Mesothelial cell of epicardium (in vitro differentiated cells): ENCODE measurements at regions not wholly inside any gene's neighbourhood (a gene's known extent, or its start where the extent isn't known, plus 50 kb on each side); places are given as distances from the start of the nearest gene placed in this dataset.

Experiments used
- DNase-seq, 2 experiments: peaks; one replicate each; pipeline ENCODE4 v3.0.0; 2021; ENCODE audit warnings: low spot score in 2 of 2; ENCODE audit not compliant: unreplicated experiment in 2 of 2
- H3K27ac Mint-ChIP-seq: 2 replicates; pipeline ENCODE4 v1.8.0; 2021; ENCODE audit warnings: mixed read lengths
- H3K27me3 Mint-ChIP-seq: 2 replicates; pipeline ENCODE4 v1.8.0; 2021; ENCODE audit warnings: low read depth, mixed read lengths
- H3K36me3 Mint-ChIP-seq: 2 replicates; pipeline ENCODE4 v1.8.0; 2021; ENCODE audit warnings: mixed read lengths
- H3K4me1 Mint-ChIP-seq: 2 replicates; pipeline ENCODE4 v1.8.0; 2021; ENCODE audit warnings: mixed read lengths
- H3K4me3 Mint-ChIP-seq: 2 replicates; pipeline ENCODE4 v1.8.0; 2021; ENCODE audit warnings: mild to moderate bottlenecking, moderate library complexity, mixed read lengths
- H3K9me3 Mint-ChIP-seq: 2 replicates; pipeline ENCODE4 v1.8.0; 2021; ENCODE audit warnings: mixed read lengths
- CTCF ChIP-seq: fragments of 200-600 bp; sonication (generic); IDR thresholded peaks from one replicate; pipeline ENCODE4 v1.5.0; 2021; ENCODE audit warnings: antibody characterized with exemption; ENCODE audit not compliant: unreplicated experiment

DNA sequence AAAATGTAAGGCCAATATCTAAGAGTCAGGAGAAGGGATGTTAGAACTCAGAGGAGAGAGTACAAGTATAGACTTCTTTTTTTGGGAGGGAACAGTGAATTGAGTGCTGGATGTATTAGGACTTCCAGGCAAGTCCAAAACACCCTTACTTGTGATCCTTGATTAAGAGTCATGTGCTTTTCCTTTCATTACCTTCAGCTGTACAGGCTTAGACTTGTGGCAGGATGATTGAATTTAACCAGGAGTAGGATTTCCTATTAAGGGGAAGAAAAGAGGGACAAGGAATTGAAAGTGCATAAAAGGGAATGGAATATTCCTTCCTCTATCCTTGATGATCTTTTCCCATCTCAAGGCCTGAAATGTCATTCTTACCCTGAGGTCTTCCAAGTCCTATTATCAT, 606.7 kb downstream of the STIM2 start:
- no peak for DNase-seq
- no peak overlapping the region for H3K27ac Mint-ChIP-seq
- TF ChIP-seq CTCF, result no peak
- H3K9me3 Mint-ChIP-seq, result no peaks in the 10 kb centered on the region
- no peak overlapping the region for H3K4me3 Mint-ChIP-seq
- no peaks in the 10 kb centered on the region for H3K4me1 Mint-ChIP-seq
- H3K27me3 Mint-ChIP-seq, result no peaks in the 10 kb centered on the region
- no peaks in the 10 kb centered on the region for H3K36me3 Mint-ChIP-seq

- Mint-ChIP-seq H3K36me3 (no peaks in the 10 kb centered on the region), H3K4me3 (no peak overlapping the region), H3K9me3 (no peaks in the 10 kb centered on the region), H3K27ac (no peak overlapping the region), H3K27me3 (no peaks in the 10 kb centered on the region), H3K4me1 (no peaks in the 10 kb centered on the region)
- TF ChIP-seq CTCF, result no peak
- DNase-seq, result no peak
Observed at GRCh38 chr4:27472364-27472763, 611.7 kb downstream of the STIM2 start.

DNA sequence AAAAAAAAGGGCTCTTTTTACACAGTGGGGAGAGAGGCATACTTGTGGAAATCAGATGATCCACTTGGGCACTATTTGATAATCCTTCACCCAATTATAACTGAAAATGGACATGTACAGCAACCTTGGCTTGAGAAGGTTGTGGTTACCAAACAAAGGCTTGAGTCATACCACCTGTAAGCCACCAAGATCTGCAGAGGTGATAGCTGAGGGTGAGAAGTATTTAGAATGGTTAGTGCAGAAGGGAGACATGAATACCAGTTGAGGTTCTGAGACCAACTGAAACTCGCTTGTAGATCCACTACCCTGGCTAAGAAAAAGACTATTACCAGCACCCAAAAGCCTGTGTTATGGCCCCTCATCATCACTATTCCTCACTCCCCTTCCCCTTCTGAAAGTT, 614.0 kb downstream of the STIM2 start:
- no peaks in the 10 kb centered on the region for H3K27me3 Mint-ChIP-seq
- no peaks in the 10 kb centered on the region for H3K4me1 Mint-ChIP-seq
- DNase-seq, result no peak
- no peaks in the 10 kb centered on the region for H3K36me3 Mint-ChIP-seq
- no peaks in the 10 kb centered on the region for H3K9me3 Mint-ChIP-seq
- no peak overlapping the region for H3K4me3 Mint-ChIP-seq
- no peak overlapping the region for H3K27ac Mint-ChIP-seq
- TF ChIP-seq CTCF, result no peak

GRCh38 chr4:27484216-27484615, 623.6 kb downstream of the STIM2 start:
- no peak for DNase-seq
- H3K36me3 Mint-ChIP-seq, result no peaks in the 10 kb centered on the region
- no peaks in the 10 kb centered on the region for H3K9me3 Mint-ChIP-seq
- H3K4me1 Mint-ChIP-seq, result no peaks in the 10 kb centered on the region
- H3K27ac Mint-ChIP-seq, result no peak overlapping the region
- H3K27me3 Mint-ChIP-seq, result no peaks in the 10 kb centered on the region
- TF ChIP-seq CTCF, result no peak
- no peak overlapping the region for H3K4me3 Mint-ChIP-seq

DNA sequence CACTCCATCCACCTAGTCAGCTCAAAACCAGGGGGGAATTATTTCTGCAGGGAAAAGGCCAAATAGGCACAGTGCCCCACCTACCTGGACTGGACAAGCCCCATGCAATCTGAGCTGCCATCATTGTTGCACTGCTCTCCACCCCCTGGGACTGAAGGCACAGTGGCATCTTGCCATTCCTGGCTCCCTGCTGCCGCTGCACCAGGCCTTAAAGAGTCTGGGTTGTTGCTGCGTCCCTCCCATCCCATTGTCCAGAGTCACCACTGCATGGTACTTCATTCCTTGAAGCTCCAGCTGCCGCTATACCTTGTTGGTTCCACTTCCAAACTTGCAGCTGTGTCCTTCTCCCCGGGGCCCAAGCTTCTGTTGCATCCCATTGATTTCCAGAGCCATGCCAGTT, 629.7 kb downstream of the STIM2 start:
- no peaks in the 10 kb centered on the region for H3K4me1 Mint-ChIP-seq

More for the DNA sequence above, 629.7 kb downstream of the STIM2 start:
- Mint-ChIP-seq H3K36me3 (no peaks in the 10 kb centered on the region), H3K27ac (no peak overlapping the region), H3K4me3 (no peak overlapping the region), H3K9me3 (no peaks in the 10 kb centered on the region), H3K27me3 (no peaks in the 10 kb centered on the region)
- TF ChIP-seq CTCF, result no peak
- no peak for DNase-seq
